T-cell (primary cell): ENCODE measurements at regions not wholly inside any gene's neighbourhood (a gene's known extent, or its start where the extent isn't known, plus 50 kb on each side); places are given as distances from the start of the nearest gene placed in this dataset.

Experiments
- ATAC-seq, 4 experiments: fragments of 200-7000 bp in 3 of 4; fragments of 150-1000 bp in 1 of 4; cut with Tn5 transposase; replicated peaks in 1 of 4; 1 replicate in 3 of 4; 2 replicates in 1 of 4; pipeline ENCODE4 v1.10.0; 2021; ENCODE audit warnings: moderate library complexity in 3 of 4, mild to moderate bottlenecking in 2 of 4, moderate number of reproducible peaks in 1 of 4
- CTCF ChIA-PET, 2 donors: fragments of 300-600 bp; sonication (Branson Sonifier 250); formaldehyde crosslinking; loops; one replicate each; lab custom pipeline; 2022; ENCODE audit warnings: antibody characterized with exemption in 2 of 2; lab: Charles Lee
- POLR2A ChIA-PET, 2 donors: fragments of 300-600 bp; sonication (Branson Sonifier 250); formaldehyde crosslinking; loops; one replicate each; lab custom pipeline; 2022; ENCODE audit warnings: antibody characterized with exemption in 2 of 2; lab: Charles Lee
- DNase-seq, 35 experiments: peaks; one replicate each; pipeline versions ENCODE4 v3.0.0 to v3.0.0-alpha.2; 2013 to 2023
- H3K27ac ChIP-seq: one replicate; pipeline ENCODE4 v1.5.1; 2013; ENCODE audit warnings: low read length
- H3K27me3 ChIP-seq, 2 experiments: replicated peaks in 1 of 2; 1 replicate in 1 of 2; 2 replicates in 1 of 2; pipeline versions ENCODE4 v1.6.1 to v1.7.0; 2013; ENCODE audit warnings: low read length in 1 of 2, mixed read lengths in 1 of 2; ENCODE audit not compliant: control insufficient read depth in 2 of 2, insufficient read depth in 2 of 2; ENCODE audit errors: extremely low read depth in 1 of 2
- H3K36me3 ChIP-seq, 2 donors: 1 replicate in 1 of 2; 2 replicates in 1 of 2; pipeline versions ENCODE4 v1.6.1 to v1.7.0; 2013; ENCODE audit warnings: low read length in 1 of 2; ENCODE audit not compliant: control insufficient read depth in 2 of 2, insufficient read depth in 1 of 2; ENCODE audit errors: extremely low read depth in 1 of 2
- H3K4me1 ChIP-seq, 2 experiments: 1 replicate in 1 of 2; 2 replicates in 1 of 2; pipeline versions ENCODE4 v1.6.1 to v1.7.0; 2013; ENCODE audit warnings: low read length in 2 of 2, mixed read lengths in 1 of 2; ENCODE audit not compliant: insufficient read depth in 2 of 2, control insufficient read depth in 1 of 2; ENCODE audit errors: extremely low read depth in 1 of 2
- H3K4me3 ChIP-seq, 2 donors: 1 replicate in 1 of 2; 2 replicates in 1 of 2; pipeline versions ENCODE4 v1.5.1 to v1.7.0; 2013; ENCODE audit warnings: mild to moderate bottlenecking in 2 of 2, low read length in 1 of 2, moderate library complexity in 1 of 2; ENCODE audit not compliant: control insufficient read depth in 1 of 2; ENCODE audit errors: extremely low read depth in 1 of 2
- H3K9me3 ChIP-seq: 2 replicates; pipeline ENCODE4 v1.7.0; 2013
- H3K27ac Mint-ChIP-seq, 2 donors: one replicate each; pipeline ENCODE4 v1.8.0; 2020 to 2021; ENCODE audit warnings: mild to moderate bottlenecking in 2 of 2, mixed read lengths in 2 of 2
- H3K27me3 Mint-ChIP-seq, 2 donors: one replicate each; pipeline ENCODE4 v1.8.0; 2021 to 2022; ENCODE audit warnings: mixed read lengths in 2 of 2
- H3K36me3 Mint-ChIP-seq: one replicate; pipeline ENCODE4 v1.8.0; 2021; ENCODE audit warnings: mixed read lengths
- H3K4me1 Mint-ChIP-seq, 3 donors: one replicate each; pipeline ENCODE4 v1.8.0; 2020 to 2022; ENCODE audit warnings: mixed read lengths in 3 of 3, mild to moderate bottlenecking in 1 of 3
- H3K4me3 Mint-ChIP-seq, 3 donors: one replicate each; pipeline ENCODE4 v1.8.0; 2020 to 2022; ENCODE audit warnings: mild to moderate bottlenecking in 3 of 3, mixed read lengths in 3 of 3, moderate library complexity in 3 of 3
- H3K9me3 Mint-ChIP-seq, 3 donors: one replicate each; pipeline ENCODE4 v1.8.0; 2020 to 2022; ENCODE audit warnings: mixed read lengths in 3 of 3
- WGBS: methylation state at CpG from one replicate; pipeline ENCODE4 v1.1.5; 2013; ENCODE audit warnings: missing lambda C conversion rate; ENCODE audit not compliant: insufficient coverage; 5-methylcytosine and 5-hydroxymethylcytosine counted together

- H3K4me1 Mint-ChIP-seq = no peaks in the 10 kb centered on the region
- H3K4me3 Mint-ChIP-seq = no peak overlapping the region
- H3K36me3 Mint-ChIP-seq = no peaks in the 10 kb centered on the region
- ATAC-seq (no peak), DNase-seq (no peak)
- peaks cover 4 to 12% of the 10 kb centered on the region in 2 donors for H3K27me3 Mint-ChIP-seq
- Histone ChIP-seq H3K4me1 (no peaks in the 10 kb centered on the region), H3K27ac (no peak overlapping the region), H3K4me3 (no peak overlapping the region), H3K36me3 (no peaks in the 10 kb centered on the region), H3K27me3 (peaks cover 0 to 3% of the 10 kb centered on the region in 2 experiments), H3K9me3 (no peaks in the 10 kb centered on the region)
- POLR2A ChIA-PET = no interaction called here
- CTCF ChIA-PET = no interaction called here
- H3K9me3 Mint-ChIP-seq = peaks cover 3 to 8% (median 5%) of the 10 kb centered on the region in 3 donors
- 50% methylated on average over 1 of the region's 2 CpGs for WGBS
- H3K27ac Mint-ChIP-seq = no peak overlapping the region
These were observed 201.8 kb upstream of the KCNH8 start for GRCh38 chr3:18946524-18946923.

DNA sequence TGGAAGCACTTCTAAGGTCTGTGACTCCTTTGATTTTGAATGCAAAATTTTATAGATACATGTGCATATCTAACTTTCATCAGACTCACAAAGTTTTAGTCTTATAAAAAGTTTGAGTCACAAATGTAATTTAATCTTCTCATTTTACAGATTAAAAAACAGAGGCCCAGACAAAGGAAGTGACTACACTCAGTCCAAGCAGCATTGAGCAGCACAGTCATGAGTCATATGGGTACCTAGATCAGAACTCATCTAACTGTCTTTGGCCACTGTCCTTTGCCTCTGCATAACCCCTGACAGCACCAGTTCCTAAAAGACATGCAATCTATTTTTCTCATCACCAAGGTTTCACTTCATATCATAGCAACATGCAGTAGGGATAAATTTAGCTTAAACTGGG lies 210.7 kb upstream of the KCNH8 start:
- Histone ChIP-seq H3K27ac (no peak overlapping the region), H3K27me3 (no peaks in the 10 kb centered on the region), H3K4me1 (no peaks in the 10 kb centered on the region), H3K9me3 (peaks cover 2% of the 10 kb centered on the region), H3K36me3 (no peaks in the 10 kb centered on the region), H3K4me3 (no peak overlapping the region)
- no peak for ATAC-seq
- Mint-ChIP-seq H3K4me3 (no peak overlapping the region), H3K27me3 (no peaks in the 10 kb centered on the region), H3K36me3 (no peaks in the 10 kb centered on the region), H3K4me1 (no peaks in the 10 kb centered on the region), H3K9me3 (no peaks in the 10 kb centered on the region), H3K27ac (no peak overlapping the region)
- CTCF ChIA-PET = no interaction called here
- POLR2A ChIA-PET = no interaction called here
- no peak for DNase-seq

- POLR2A ChIA-PET = interaction anchor here in 1 of 2 donors (0.5 kb wide), 1 partner anchor 34 kb away, joined by 3 read pairs; no protein-coding TSS in a partner anchor
- H3K4me1 Mint-ChIP-seq = no peaks in the 10 kb centered on the region
These were observed 229.2 kb upstream of the KCNH8 start for GRCh38 chr3:18919158-18919557.

GRCh38 chr3:18917923-18918322 lies 230.4 kb upstream of the KCNH8 start:
- Histone ChIP-seq H3K4me3 (no peak overlapping the region), H3K27ac (no peak overlapping the region), H3K36me3 (no peaks in the 10 kb centered on the region), H3K4me1 (no peaks in the 10 kb centered on the region), H3K27me3 (no peaks in the 10 kb centered on the region), H3K9me3 (no peaks in the 10 kb centered on the region)
- ChIA-PET POLR2A (no interaction called here), CTCF (no interaction called here)
- WGBS = 67% methylated on average over 1 of the region's 1 CpG
- H3K36me3 Mint-ChIP-seq = no peaks in the 10 kb centered on the region
- H3K9me3 Mint-ChIP-seq = no peaks in the 10 kb centered on the region
- H3K27me3 Mint-ChIP-seq = peaks cover 0 to 19% of the 10 kb centered on the region in 2 donors
- DNase-seq (no peak), ATAC-seq (no peak)
- H3K4me1 Mint-ChIP-seq = no peaks in the 10 kb centered on the region
- no peak overlapping the region for H3K4me3 Mint-ChIP-seq
- H3K27ac Mint-ChIP-seq = no peak overlapping the region

More at GRCh38 chr3:18919158-18919557, 229.2 kb upstream of the KCNH8 start:
- Mint-ChIP-seq H3K9me3 (peaks cover 0 to 4% (median 3%) of the 10 kb centered on the region in 3 donors), H3K4me3 (no peak overlapping the region), H3K27ac (no peak overlapping the region), H3K27me3 (peaks cover 0 to 19% of the 10 kb centered on the region in 2 donors), H3K36me3 (no peaks in the 10 kb centered on the region)
- CTCF ChIA-PET = no interaction called here
- no CpG with 5 or more reads among the region's 1 CpG for WGBS
- Histone ChIP-seq H3K4me3 (no peak overlapping the region), H3K4me1 (no peaks in the 10 kb centered on the region), H3K9me3 (no peaks in the 10 kb centered on the region), H3K36me3 (no peaks in the 10 kb centered on the region), H3K27me3 (no peaks in the 10 kb centered on the region), H3K27ac (no peak overlapping the region)
- DNase-seq (no peak), ATAC-seq (no peak)

DNA sequence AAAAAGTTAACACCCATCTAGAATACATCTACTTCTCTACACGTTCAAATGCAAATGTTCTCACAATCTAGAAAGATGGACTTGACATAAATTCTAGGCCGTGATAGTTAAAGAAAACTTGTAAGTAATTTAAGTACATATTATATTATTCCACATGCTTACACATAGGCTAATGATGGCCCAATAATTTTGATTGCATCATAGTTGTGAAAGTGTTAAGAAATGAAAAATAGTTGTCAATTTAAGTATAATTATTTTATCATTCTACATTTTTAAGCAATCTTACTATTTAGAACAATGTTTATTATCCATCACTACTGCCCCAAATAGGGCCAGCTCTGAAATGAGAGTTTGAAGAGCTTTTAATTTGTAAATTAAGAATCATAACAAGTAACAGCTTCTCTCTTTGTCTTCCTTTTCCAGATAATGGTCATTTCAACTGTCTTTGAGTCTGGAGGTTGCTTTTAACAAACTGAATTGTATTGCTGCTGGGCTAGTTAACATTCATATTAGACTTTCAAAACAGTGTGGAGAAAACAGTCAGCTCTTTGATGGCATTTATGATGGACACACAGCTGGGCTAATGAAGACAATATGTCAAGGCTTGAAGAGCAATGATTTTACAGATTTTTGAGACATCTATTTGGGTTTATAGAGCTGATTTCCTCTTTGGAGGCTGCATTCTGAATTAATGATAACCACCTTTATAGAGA lies 246.1 kb upstream of the KCNH8 start:
- ChIA-PET CTCF (no interaction called here), POLR2A (no interaction called here)
- Mint-ChIP-seq H3K4me3 (no peak overlapping the region), H3K27ac (no peak overlapping the region), H3K9me3 (no peaks in the 10 kb centered on the region), H3K36me3 (no peaks in the 10 kb centered on the region), H3K4me1 (no peaks in the 10 kb centered on the region), H3K27me3 (peaks cover 0 to 4% of the 10 kb centered on the region in 2 donors)
- Histone ChIP-seq H3K4me1 (peaks cover 0 to 5% of the 10 kb centered on the region in 2 experiments), H3K27ac (no peak overlapping the region), H3K4me3 (no peak overlapping the region), H3K9me3 (no peaks in the 10 kb centered on the region), H3K36me3 (no peaks in the 10 kb centered on the region), H3K27me3 (no peaks in the 10 kb centered on the region)
- ATAC-seq = no peak
- WGBS = no CpG with 5 or more reads among the region's 2 CpGs
- DNase-seq = no peak

GRCh38 chr3:18901571-18901970 lies 246.7 kb upstream of the KCNH8 start:
- DNase-seq (no peak), ATAC-seq (no peak)
- Histone ChIP-seq H3K9me3 (no peaks in the 10 kb centered on the region), H3K27ac (no peak overlapping the region), H3K4me1 (peaks cover 0 to 5% of the 10 kb centered on the region in 2 experiments), H3K27me3 (no peaks in the 10 kb centered on the region), H3K36me3 (no peaks in the 10 kb centered on the region), H3K4me3 (no peak overlapping the region)
- POLR2A ChIA-PET = no interaction called here
- peaks cover under 1 to 4% of the 10 kb centered on the region in 2 donors for H3K27me3 Mint-ChIP-seq
- no CpG with 5 or more reads among the region's 2 CpGs for WGBS
- no peak overlapping the region for H3K27ac Mint-ChIP-seq
- no peaks in the 10 kb centered on the region for H3K36me3 Mint-ChIP-seq
- H3K4me3 Mint-ChIP-seq = no peak overlapping the region
- CTCF ChIA-PET = no interaction called here
- no peaks in the 10 kb centered on the region for H3K9me3 Mint-ChIP-seq
- H3K4me1 Mint-ChIP-seq = no peaks in the 10 kb centered on the region
